OCI-LY3 (cell line): ENCODE measurements at regions not wholly inside any gene's neighbourhood (a gene's known extent, or its start where the extent isn't known, plus 50 kb on each side); places are given as distances from the start of the nearest gene placed in this dataset.

Source experiments
- H2AFZ ChIP-seq: fragments of 200-600, 300-600 bp; shearing (Covaris generic); 2 replicates; pipeline ENCODE4 v1.6.0; 2014; ENCODE audit warnings: antibody characterized with exemption, low read depth, low read length
- H3K27ac ChIP-seq: fragments of 200-600, 300-600 bp; sonication (generic); 2 replicates; pipeline ENCODE4 v1.5.1; 2014; ENCODE audit warnings: mild to moderate bottlenecking, low read length, moderate library complexity, mixed read lengths
- H3K27me3 ChIP-seq: fragments of 200-600, 300-600 bp; sonication (generic); 2 replicates; pipeline ENCODE4 v1.6.1; 2014; ENCODE audit warnings: low read depth, low read length, mixed read lengths
- H3K36me3 ChIP-seq: fragments of 200-600, 300-600 bp; sonication (generic); replicated peaks from 2 replicates; pipeline ENCODE3; 2014; ENCODE audit warnings: low read depth, low read length, mixed read lengths
- H3K4me1 ChIP-seq: fragments of 300-600, 200-600 bp; sonication (generic); 2 replicates; pipeline ENCODE4 v1.6.1; 2014; ENCODE audit warnings: low read length, mixed read lengths
- H3K4me2 ChIP-seq: fragments of 200-600, 300-600 bp; sonication (generic); 2 replicates; pipeline ENCODE4 v1.6.1; 2014; ENCODE audit warnings: low read length, mixed read lengths
- H3K4me3 ChIP-seq: fragments of 300-600, 200-600 bp; sonication (generic); 2 replicates; pipeline ENCODE4 v1.5.1; 2014; ENCODE audit warnings: antibody characterized with exemption, mild to moderate bottlenecking, low read length, moderate library complexity
- H3K79me2 ChIP-seq: fragments of 300-600, 200-600 bp; shearing (Covaris generic); 2 replicates; pipeline ENCODE4 v1.6.1; 2014; ENCODE audit warnings: mild to moderate bottlenecking, low read length, mixed read lengths
- H3K9ac ChIP-seq: fragments of 300-600, 200-600 bp; shearing (Covaris generic); 2 replicates; pipeline ENCODE4 v1.6.0; 2014; ENCODE audit warnings: mild to moderate bottlenecking, low read length, moderate library complexity
- H3K9me3 ChIP-seq: fragments of 200-600, 300-600 bp; shearing (Covaris generic); 2 replicates; pipeline ENCODE4 v1.6.1; 2014; ENCODE audit warnings: low read length, mixed read lengths; ENCODE audit not compliant: insufficient read depth
- H4K20me1 ChIP-seq: fragments of 200-600, 300-600 bp; sonication (generic); 2 replicates; pipeline ENCODE4 v1.6.1; 2016; ENCODE audit warnings: low read length, mixed read lengths; ENCODE audit not compliant: insufficient read depth
- CTCF ChIP-seq: fragments of 200-600, 300-600 bp; sonication (generic); IDR thresholded peaks from 2 replicates; pipeline ENCODE4 v1.5.1; 2014; ENCODE audit warnings: antibody characterized with exemption, low read length, low read depth
- EZH2phosphoT487 ChIP-seq: fragments of 200-600 bp; shearing (Covaris generic); IDR thresholded peaks from 2 replicates; pipeline ENCODE4 v1.6.1; 2018; ENCODE audit warnings: antibody characterized with exemption, mixed run types, low read depth

- Histone ChIP-seq H3K4me2 (no peak overlapping the region), H2AFZ (no peak overlapping the region), H3K4me1 (no peaks in the 10 kb centered on the region), H3K9ac (no peak overlapping the region), H3K27ac (no peak overlapping the region), H3K27me3 (no peaks in the 10 kb centered on the region), H4K20me1 (no peaks in the 10 kb centered on the region), H3K9me3 (no peaks in the 10 kb centered on the region), H3K36me3 (no peaks in the 10 kb centered on the region), H3K79me2 (no peaks in the 10 kb centered on the region), H3K4me3 (no peak overlapping the region)
- no peak for TF ChIP-seq CTCF
- no peak for TF ChIP-seq EZH2phosphoT487
These were observed 55.3 kb upstream of the CXCL8 start for GRCh38 chr4:73685052-73685451.

GRCh38 chr4:73687421-73687820 is 52.9 kb upstream of the CXCL8 start:
- H3K4me1 ChIP-seq, result no peaks in the 10 kb centered on the region
- H3K27ac ChIP-seq, result no peak overlapping the region
- TF ChIP-seq CTCF (no peak), EZH2phosphoT487 (no peak)
- no peaks in the 10 kb centered on the region for H3K79me2 ChIP-seq
- H4K20me1 ChIP-seq, result no peaks in the 10 kb centered on the region
- no peaks in the 10 kb centered on the region for H3K9me3 ChIP-seq
- no peaks in the 10 kb centered on the region for H3K27me3 ChIP-seq
- no peak overlapping the region for H2AFZ ChIP-seq
- H3K9ac ChIP-seq, result no peak overlapping the region
- H3K4me2 ChIP-seq, result no peak overlapping the region
- H3K36me3 ChIP-seq, result no peaks in the 10 kb centered on the region
- no peak overlapping the region for H3K4me3 ChIP-seq

- TF ChIP-seq EZH2phosphoT487 (no peak), CTCF (no peak)
- Histone ChIP-seq H3K4me3 (no peak overlapping the region), H3K9me3 (no peaks in the 10 kb centered on the region), H3K9ac (no peak overlapping the region), H3K27ac (no peak overlapping the region), H2AFZ (no peak overlapping the region), H3K27me3 (no peaks in the 10 kb centered on the region), H3K36me3 (no peaks in the 10 kb centered on the region), H4K20me1 (no peaks in the 10 kb centered on the region), H3K79me2 (no peaks in the 10 kb centered on the region), H3K4me2 (no peak overlapping the region), H3K4me1 (no peaks in the 10 kb centered on the region)
These were observed 50.2 kb upstream of the CXCL8 start for GRCh38 chr4:73690051-73690738.
